ENCODE measurements at regions not wholly inside any gene's neighbourhood (a gene's known extent, or its start where the extent isn't known, plus 50 kb on each side); places are given as distances from the start of the nearest gene placed in this dataset.

DNA sequence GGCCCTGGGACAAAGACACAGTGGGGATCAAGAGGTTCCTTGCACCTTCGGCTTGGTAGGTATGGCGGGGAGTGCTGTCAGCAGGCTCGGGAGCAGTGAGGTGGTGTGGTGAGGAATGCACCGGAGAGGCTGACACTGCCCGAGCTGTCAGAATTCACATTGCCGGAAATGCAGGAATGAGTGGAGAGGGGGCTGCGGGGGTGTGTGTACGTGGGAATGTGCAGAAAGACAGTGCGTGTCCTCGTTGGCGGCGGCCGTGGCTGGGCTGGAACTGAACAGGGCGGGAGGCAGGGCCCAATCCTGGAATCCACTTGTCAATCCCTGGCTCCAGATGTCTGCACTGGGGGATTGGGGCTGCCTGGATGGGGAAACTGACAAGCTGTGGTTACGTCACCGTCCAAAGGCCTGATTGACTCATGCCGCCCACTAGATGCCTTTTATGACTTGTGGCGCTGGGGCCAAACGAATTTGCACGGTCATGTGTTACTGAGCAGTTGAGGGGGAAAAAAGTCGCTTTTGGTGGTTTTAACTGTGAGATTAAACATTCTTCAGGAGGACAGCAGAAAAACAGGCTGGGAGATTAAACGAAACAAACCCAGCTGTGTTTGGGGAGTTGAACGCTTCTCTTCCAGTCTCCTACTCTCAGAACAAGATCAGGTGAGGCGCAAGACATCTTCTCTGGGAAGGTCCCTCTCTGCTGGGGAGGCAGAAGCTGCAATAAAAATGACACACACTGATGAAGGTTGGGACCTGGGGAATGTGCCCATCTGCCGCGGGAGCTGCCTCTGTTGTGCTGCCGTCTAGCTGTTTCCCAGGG is 189.4 kb upstream of the GLI2 start:
- no peak for TF ChIP-seq TAF7 (optimal IDR thresholded peaks at IDR 0.05; ENCODE audit: borderline replicate concordance, low read depth, low read length)
- TF ChIP-seq KDM5A (IDR thresholded peaks at IDR 0.05; ENCODE audit: low read length): no peak
- TF ChIP-seq, protein P1, sequence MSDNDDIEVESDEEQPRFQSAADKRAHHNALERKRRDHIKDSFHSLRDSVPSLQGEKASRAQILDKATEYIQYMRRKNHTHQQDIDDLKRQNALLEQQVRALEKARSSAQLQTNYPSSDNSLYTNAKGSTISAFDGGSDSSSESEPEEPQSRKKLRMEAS (IDR thresholded peaks at IDR 0.05): no peak
